ENCODE measurements at regions not wholly inside any gene's neighbourhood (a gene's known extent, or its start where the extent isn't known, plus 50 kb on each side); places are given as distances from the start of the nearest gene placed in this dataset.

DNA sequence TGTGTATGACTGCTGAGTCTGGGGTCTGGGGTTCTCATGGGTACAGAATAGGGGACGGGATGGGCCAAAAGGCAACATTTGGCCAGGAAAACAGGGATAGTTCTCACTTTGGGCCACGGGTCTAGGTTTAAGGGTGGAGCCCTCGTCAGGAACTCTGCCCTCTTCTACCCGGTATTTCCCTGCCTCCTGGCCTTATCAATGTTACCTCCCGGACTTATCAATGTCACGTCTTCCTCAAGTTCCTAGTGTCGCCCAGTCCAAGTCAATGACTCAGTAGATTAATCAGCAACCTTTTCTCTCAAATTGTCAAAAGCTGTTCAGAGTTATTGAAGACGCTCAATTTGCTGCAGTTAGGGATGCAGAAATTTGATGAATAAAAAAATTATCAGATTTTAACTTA is 234.8 kb downstream of the B3GLCT start:
- dilution Hi-C loops (cut with MboI; ENCODE audit: extremely low pct_ligation_motif_present, low sequenced_read_pairs) = no loop called here
- Histone ChIP-seq H3K9me3 (ENCODE audit: control insufficient read depth, low read depth, low read length) (no peaks in the 10 kb centered on the region), H3K9ac (ENCODE audit: control insufficient read depth, extremely low read depth, insufficient read depth, low read length) (no peak overlapping the region), H4K20me1 (ENCODE audit: control insufficient read depth, extremely low read depth, insufficient read depth, low read length) (no peaks in the 10 kb centered on the region), H3K79me2 (ENCODE audit: control insufficient read depth, insufficient read depth, low read length) (no peaks in the 10 kb centered on the region), H3K9me1 (ENCODE audit: control insufficient read depth, extremely low read depth, insufficient read depth, low read length) (no peaks in the 10 kb centered on the region), H3K27me3 (ENCODE audit: control insufficient read depth, extremely low read depth, insufficient read depth, low read length) (peaks cover 2% of the 10 kb centered on the region), H3K27ac (ENCODE audit: control insufficient read depth, insufficient read depth, low read length) (no peak overlapping the region), H2AFZ (ENCODE audit: control insufficient read depth, low read length) (no peak overlapping the region), H3K4me2 (ENCODE audit: control insufficient read depth, extremely low read depth, insufficient read depth, low read depth, low read length) (no peak overlapping the region), H3K4me1 (ENCODE audit: control insufficient read depth, extremely low read depth, insufficient read depth, low read length) (no peaks in the 10 kb centered on the region), H3K36me3 (ENCODE audit: control insufficient read depth in 2 of 2, extremely low read depth in 1 of 2, insufficient read depth in 2 of 2, low read length in 2 of 2) (no peaks in the 10 kb centered on the region), H3K4me3 (ENCODE audit: control insufficient read depth in 2 of 3, extremely low read depth in 1 of 3, insufficient read depth in 2 of 3, low read depth in 1 of 3, low read length in 3 of 3) (no peak overlapping the region)
- TF ChIP-seq, protein P1, sequence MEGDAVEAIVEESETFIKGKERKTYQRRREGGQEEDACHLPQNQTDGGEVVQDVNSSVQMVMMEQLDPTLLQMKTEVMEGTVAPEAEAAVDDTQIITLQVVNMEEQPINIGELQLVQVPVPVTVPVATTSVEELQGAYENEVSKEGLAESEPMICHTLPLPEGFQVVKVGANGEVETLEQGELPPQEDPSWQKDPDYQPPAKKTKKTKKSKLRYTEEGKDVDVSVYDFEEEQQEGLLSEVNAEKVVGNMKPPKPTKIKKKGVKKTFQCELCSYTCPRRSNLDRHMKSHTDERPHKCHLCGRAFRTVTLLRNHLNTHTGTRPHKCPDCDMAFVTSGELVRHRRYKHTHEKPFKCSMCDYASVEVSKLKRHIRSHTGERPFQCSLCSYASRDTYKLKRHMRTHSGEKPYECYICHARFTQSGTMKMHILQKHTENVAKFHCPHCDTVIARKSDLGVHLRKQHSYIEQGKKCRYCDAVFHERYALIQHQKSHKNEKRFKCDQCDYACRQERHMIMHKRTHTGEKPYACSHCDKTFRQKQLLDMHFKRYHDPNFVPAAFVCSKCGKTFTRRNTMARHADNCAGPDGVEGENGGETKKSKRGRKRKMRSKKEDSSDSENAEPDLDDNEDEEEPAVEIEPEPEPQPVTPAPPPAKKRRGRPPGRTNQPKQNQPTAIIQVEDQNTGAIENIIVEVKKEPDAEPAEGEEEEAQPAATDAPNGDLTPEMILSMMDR (optimal IDR thresholded peaks at IDR 0.05 in 1 of 3, IDR thresholded peaks at IDR 0.05 in 1 of 3, conservative IDR thresholded peaks at IDR 0.05 in 1 of 3; ENCODE audit: extremely low read depth in 1 of 3, insufficient read depth in 2 of 3, low read length in 3 of 3) = no peak
- no peak for TF ChIP-seq EZH2 (IDR thresholded peaks at IDR 0.05; ENCODE audit: low read length)
- DNase-seq (ENCODE audit: low read depth, low spot score) (no peak), FAIRE-seq (no peak)

- no peak for FAIRE-seq
- peaks cover 2% of the 10 kb centered on the region for H3K27me3 ChIP-seq (ENCODE audit: control insufficient read depth, extremely low read depth, insufficient read depth, low read length)
- no peaks in the 10 kb centered on the region for H4K20me1 ChIP-seq (ENCODE audit: control insufficient read depth, extremely low read depth, insufficient read depth, low read length)
- H2AFZ ChIP-seq (ENCODE audit: control insufficient read depth, low read length) = no peak overlapping the region
- dilution Hi-C loops (cut with MboI; ENCODE audit: extremely low pct_ligation_motif_present, low sequenced_read_pairs) = no loop called here
- H3K9ac ChIP-seq (ENCODE audit: control insufficient read depth, extremely low read depth, insufficient read depth, low read length) = no peak overlapping the region
- H3K36me3 ChIP-seq (ENCODE audit: control insufficient read depth in 2 of 2, extremely low read depth in 1 of 2, insufficient read depth in 2 of 2, low read length in 2 of 2) = no peaks in the 10 kb centered on the region
- H3K9me3 ChIP-seq (ENCODE audit: control insufficient read depth, low read depth, low read length) = no peaks in the 10 kb centered on the region
- no peak overlapping the region for H3K4me3 ChIP-seq (ENCODE audit: control insufficient read depth in 2 of 3, extremely low read depth in 1 of 3, insufficient read depth in 2 of 3, low read depth in 1 of 3, low read length in 3 of 3)
- no peaks in the 10 kb centered on the region for H3K4me1 ChIP-seq (ENCODE audit: control insufficient read depth, extremely low read depth, insufficient read depth, low read length)
- no peak for TF ChIP-seq EZH2 (IDR thresholded peaks at IDR 0.05; ENCODE audit: low read length)
- TF ChIP-seq, protein P1 (optimal IDR thresholded peaks at IDR 0.05 in 1 of 3, IDR thresholded peaks at IDR 0.05 in 1 of 3, conservative IDR thresholded peaks at IDR 0.05 in 1 of 3; ENCODE audit: extremely low read depth in 1 of 3, insufficient read depth in 2 of 3, low read length in 3 of 3) = no peak
- H3K79me2 ChIP-seq (ENCODE audit: control insufficient read depth, insufficient read depth, low read length) = no peaks in the 10 kb centered on the region
- H3K27ac ChIP-seq (ENCODE audit: control insufficient read depth, insufficient read depth, low read length) = no peak overlapping the region
- no peak overlapping the region for H3K4me2 ChIP-seq (ENCODE audit: control insufficient read depth, extremely low read depth, insufficient read depth, low read depth, low read length)
- DNase-seq (ENCODE audit: low read depth, low spot score) = no peak
- H3K9me1 ChIP-seq (ENCODE audit: control insufficient read depth, extremely low read depth, insufficient read depth, low read length) = no peaks in the 10 kb centered on the region
Observed at GRCh38 chr13:31435536-31435935, 235.8 kb downstream of the B3GLCT start.

Measured in keratinocyte (primary cell).